Midbrain (tissue), 1 donor: ENCODE measurements at regions not wholly inside any gene's neighbourhood (a gene's known extent, or its start where the extent isn't known, plus 50 kb on each side); places are given as distances from the start of the nearest gene placed in this dataset.

ENCODE experiments used
- DNase-seq: peaks from one replicate; lab custom pipeline; 2025; lab: John Stamatoyannopoulos, UW

- DNase-seq = no peak
Observed at GRCh38 chr1:69244211-69244610, 323.5 kb upstream of the LRRC7 start.

GRCh38 chr1:69246109-69246508, 321.6 kb upstream of the LRRC7 start:
- DNase-seq = no peak

GRCh38 chr1:69246710-69247109, 321.0 kb upstream of the LRRC7 start:
- DNase-seq = peak; percentile 5

GRCh38 chr1:69252696-69253095, 315.0 kb upstream of the LRRC7 start:
- no peak for DNase-seq

- DNase-seq = no peak
Observed at GRCh38 chr1:69256036-69256435, 311.7 kb upstream of the LRRC7 start.

- no peak for DNase-seq
Observed at GRCh38 chr1:69258842-69259241, 308.9 kb upstream of the LRRC7 start.

GRCh38 chr1:69263921-69264391, 303.8 kb upstream of the LRRC7 start:
- DNase-seq = no peak

- no peak for DNase-seq
Observed at GRCh38 chr1:69269491-69269890, 298.2 kb upstream of the LRRC7 start.

GRCh38 chr1:69271587-69272125, 296.1 kb upstream of the LRRC7 start:
- DNase-seq = no peak

- DNase-seq = no peak
Observed at GRCh38 chr1:69272684-69273083, 295.0 kb upstream of the LRRC7 start.

GRCh38 chr1:69278923-69279322, 288.8 kb upstream of the LRRC7 start:
- DNase-seq = no peak

GRCh38 chr1:69283516-69283915, 284.2 kb upstream of the LRRC7 start:
- no peak for DNase-seq

- no peak for DNase-seq
Observed at GRCh38 chr1:69284508-69284907, 283.2 kb upstream of the LRRC7 start.

- no peak for DNase-seq
Observed at GRCh38 chr1:69288416-69288815, 279.3 kb upstream of the LRRC7 start.

GRCh38 chr1:69290291-69290690, 277.4 kb upstream of the LRRC7 start:
- DNase-seq = no peak

GRCh38 chr1:69291541-69291940, 276.2 kb upstream of the LRRC7 start:
- DNase-seq = no peak

- DNase-seq = no peak
Observed at GRCh38 chr1:69292833-69293232, 274.9 kb upstream of the LRRC7 start.

- no peak for DNase-seq
Observed at GRCh38 chr1:69294171-69294570, 273.6 kb upstream of the LRRC7 start.

- DNase-seq = no peak
Observed at GRCh38 chr1:69295265-69295664, 272.5 kb upstream of the LRRC7 start.

GRCh38 chr1:69305621-69306020, 262.1 kb upstream of the LRRC7 start:
- DNase-seq = no peak

GRCh38 chr1:69312055-69312732, 255.5 kb upstream of the LRRC7 start:
- no peak for DNase-seq

GRCh38 chr1:69313118-69313517, 254.6 kb upstream of the LRRC7 start:
- DNase-seq = no peak

- no peak for DNase-seq
Observed at GRCh38 chr1:69315416-69315815, 252.3 kb upstream of the LRRC7 start.

- DNase-seq = no peak
Observed at GRCh38 chr1:69315823-69316222, 251.9 kb upstream of the LRRC7 start.
